HepG2 (cell line): ENCODE measurements at regions not wholly inside any gene's neighbourhood (a gene's known extent, or its start where the extent isn't known, plus 50 kb on each side); places are given as distances from the start of the nearest gene placed in this dataset.

Experiments used
- CCDC6 ChIP-seq: sonication (generic); formaldehyde crosslinking; IDR thresholded peaks from 2 replicates; pipeline ENCODE4 v1.8.1; 2022; ENCODE audit warnings: mild to moderate bottlenecking, missing genetic modification reagents, moderate library complexity
- GABPB1 ChIP-seq: IDR thresholded peaks from 2 replicates; pipeline ENCODE4 v1.6.1; 2016; ENCODE audit warnings: mild to moderate bottlenecking, missing genetic modification reagents, moderate library complexity, missing compliant biosample characterization
- GZF1 ChIP-seq: sonication (generic); formaldehyde crosslinking; IDR thresholded peaks from 2 replicates; pipeline ENCODE4 v1.5.1; 2020; ENCODE audit warnings: mild to moderate bottlenecking, missing genetic modification reagents
- HOXA3 ChIP-seq: sonication (generic); formaldehyde crosslinking; IDR thresholded peaks from 2 replicates; pipeline ENCODE4 v1.5.0; 2020; ENCODE audit warnings: missing genetic modification reagents
- ISL2 ChIP-seq: sonication (generic); formaldehyde crosslinking; IDR thresholded peaks from 2 replicates; pipeline ENCODE4 v1.5.0; 2020; ENCODE audit warnings: missing genetic modification reagents
- KAT7 ChIP-seq: IDR thresholded peaks from 2 replicates; pipeline ENCODE4 v1.6.1; 2018; ENCODE audit warnings: borderline replicate concordance, missing compliant biosample characterization
- KAT8 ChIP-seq: IDR thresholded peaks from 2 replicates; pipeline ENCODE4 v1.6.1; 2016; ENCODE audit warnings: missing genetic modification reagents, missing compliant biosample characterization
- MYC ChIP-seq: sonication (generic); formaldehyde crosslinking; IDR thresholded peaks from 2 replicates; pipeline ENCODE4 v1.9.0; 2021; ENCODE audit warnings: missing genetic modification reagents, borderline replicate concordance
- SALL1 ChIP-seq: sonication (generic); formaldehyde crosslinking; IDR thresholded peaks from 2 replicates; pipeline ENCODE4 v1.8.0; 2022; ENCODE audit warnings: mild to moderate bottlenecking, missing genetic modification reagents
- SOX13 ChIP-seq, 3 experiments: fragments of 450-650 bp in 1 of 3; sonication (generic) in 1 of 3; formaldehyde crosslinking in 1 of 3; IDR thresholded peaks in 2 of 3; conservative IDR thresholded peaks in 1 of 3; 2 replicates each; pipeline versions ENCODE4 v1.5.0 to v1.6.1; 2016 to 2020; ENCODE audit warnings: antibody characterized with exemption in 1 of 3, mild to moderate bottlenecking in 1 of 3, missing compliant biosample characterization in 1 of 3, missing genetic modification reagents in 1 of 3, moderate library complexity in 1 of 3
- TCF12 ChIP-seq, 2 experiments: fragments of 450-650 bp in 1 of 2; sonication (generic) in 1 of 2; formaldehyde crosslinking in 1 of 2; IDR thresholded peaks; 2 replicates each; pipeline versions ENCODE4 v1.6.1 to v1.8.0; 2017 to 2022; ENCODE audit warnings: antibody characterized with exemption in 1 of 2, mild to moderate bottlenecking in 1 of 2, missing genetic modification reagents in 1 of 2, moderate library complexity in 1 of 2
- ZNF350 ChIP-seq: sonication (generic); formaldehyde crosslinking; IDR thresholded peaks from 2 replicates; pipeline ENCODE4 v1.4.0; 2020; ENCODE audit warnings: mild to moderate bottlenecking, low read depth, missing genetic modification reagents, borderline replicate concordance
- ZNF761 ChIP-seq: sonication (generic); formaldehyde crosslinking; conservative IDR thresholded peaks from 2 replicates; pipeline ENCODE4 v1.4.0; 2020; ENCODE audit warnings: mild to moderate bottlenecking, missing genetic modification reagents
- ZNF850 ChIP-seq: sonication (generic); formaldehyde crosslinking; conservative IDR thresholded peaks from 2 replicates; pipeline ENCODE4 v1.9.0; 2021; ENCODE audit warnings: mild to moderate bottlenecking, missing genetic modification reagents
- ZSCAN30 ChIP-seq: sonication (generic); formaldehyde crosslinking; IDR thresholded peaks from 2 replicates; pipeline ENCODE4 v1.5.0; 2020; ENCODE audit warnings: mild to moderate bottlenecking, missing genetic modification reagents
- TF ChIP-seq, protein P1 (sequence below): sonication (generic); formaldehyde crosslinking; IDR thresholded peaks from 2 replicates; pipeline ENCODE4 v1.9.0; 2022; ENCODE audit warnings: missing genetic modification reagents, mild to moderate bottlenecking, borderline replicate concordance
- TF ChIP-seq, protein P2 (sequence below): sonication (generic); formaldehyde crosslinking; conservative IDR thresholded peaks from 2 replicates; pipeline ENCODE4 v1.4.0; 2020; ENCODE audit warnings: mild to moderate bottlenecking, missing genetic modification reagents, moderate library complexity
- TF ChIP-seq, protein P3 (sequence below): sonication (generic); formaldehyde crosslinking; IDR thresholded peaks from 2 replicates; pipeline ENCODE4 v1.5.0; 2020; ENCODE audit warnings: mild to moderate bottlenecking, missing genetic modification reagents, borderline replicate concordance
- TF ChIP-seq, protein P4 (sequence below): sonication (generic); formaldehyde crosslinking; IDR thresholded peaks from 2 replicates; pipeline ENCODE4 v1.5.1; 2020; ENCODE audit warnings: missing genetic modification reagents, mild to moderate bottlenecking, borderline replicate concordance

DNA sequence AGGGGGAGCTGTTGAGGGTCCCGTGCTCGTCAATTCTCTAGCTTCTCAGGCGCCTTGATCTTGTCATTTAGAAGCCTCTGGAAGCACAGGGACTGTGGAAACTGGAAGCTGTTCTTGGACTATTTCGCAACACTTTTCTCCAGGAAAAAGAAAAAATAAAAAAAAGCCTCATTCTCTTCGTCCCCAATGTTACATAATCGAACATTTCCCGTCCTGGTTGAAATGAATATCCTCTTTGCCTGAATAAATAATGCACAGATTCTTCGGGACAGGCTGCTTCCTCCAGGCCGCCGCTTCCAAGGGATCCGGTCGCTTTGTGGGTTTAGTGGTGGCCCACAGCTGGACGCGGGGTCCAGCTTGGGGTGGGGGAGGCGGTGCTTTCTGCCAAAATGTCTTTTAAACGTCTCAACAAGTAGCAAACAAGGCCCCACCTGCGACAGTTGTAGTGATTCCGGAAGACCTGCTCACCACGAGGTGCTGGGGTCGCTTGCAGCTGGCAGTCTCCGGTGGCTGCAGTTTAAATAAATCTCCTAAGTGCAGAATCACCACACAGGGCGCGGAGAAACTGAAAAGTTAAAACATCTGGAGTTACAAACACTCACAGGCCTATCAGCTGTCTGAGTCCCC is 125.9 kb upstream of the ESR1 start (continued):
- TF ChIP-seq, protein P1, sequence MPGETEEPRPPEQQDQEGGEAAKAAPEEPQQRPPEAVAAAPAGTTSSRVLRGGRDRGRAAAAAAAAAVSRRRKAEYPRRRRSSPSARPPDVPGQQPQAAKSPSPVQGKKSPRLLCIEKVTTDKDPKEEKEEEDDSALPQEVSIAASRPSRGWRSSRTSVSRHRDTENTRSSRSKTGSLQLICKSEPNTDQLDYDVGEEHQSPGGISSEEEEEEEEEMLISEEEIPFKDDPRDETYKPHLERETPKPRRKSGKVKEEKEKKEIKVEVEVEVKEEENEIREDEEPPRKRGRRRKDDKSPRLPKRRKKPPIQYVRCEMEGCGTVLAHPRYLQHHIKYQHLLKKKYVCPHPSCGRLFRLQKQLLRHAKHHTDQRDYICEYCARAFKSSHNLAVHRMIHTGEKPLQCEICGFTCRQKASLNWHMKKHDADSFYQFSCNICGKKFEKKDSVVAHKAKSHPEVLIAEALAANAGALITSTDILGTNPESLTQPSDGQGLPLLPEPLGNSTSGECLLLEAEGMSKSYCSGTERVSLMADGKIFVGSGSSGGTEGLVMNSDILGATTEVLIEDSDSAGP (CRISPR knock-in tag), result no peak
- TF ChIP-seq, protein P2, sequence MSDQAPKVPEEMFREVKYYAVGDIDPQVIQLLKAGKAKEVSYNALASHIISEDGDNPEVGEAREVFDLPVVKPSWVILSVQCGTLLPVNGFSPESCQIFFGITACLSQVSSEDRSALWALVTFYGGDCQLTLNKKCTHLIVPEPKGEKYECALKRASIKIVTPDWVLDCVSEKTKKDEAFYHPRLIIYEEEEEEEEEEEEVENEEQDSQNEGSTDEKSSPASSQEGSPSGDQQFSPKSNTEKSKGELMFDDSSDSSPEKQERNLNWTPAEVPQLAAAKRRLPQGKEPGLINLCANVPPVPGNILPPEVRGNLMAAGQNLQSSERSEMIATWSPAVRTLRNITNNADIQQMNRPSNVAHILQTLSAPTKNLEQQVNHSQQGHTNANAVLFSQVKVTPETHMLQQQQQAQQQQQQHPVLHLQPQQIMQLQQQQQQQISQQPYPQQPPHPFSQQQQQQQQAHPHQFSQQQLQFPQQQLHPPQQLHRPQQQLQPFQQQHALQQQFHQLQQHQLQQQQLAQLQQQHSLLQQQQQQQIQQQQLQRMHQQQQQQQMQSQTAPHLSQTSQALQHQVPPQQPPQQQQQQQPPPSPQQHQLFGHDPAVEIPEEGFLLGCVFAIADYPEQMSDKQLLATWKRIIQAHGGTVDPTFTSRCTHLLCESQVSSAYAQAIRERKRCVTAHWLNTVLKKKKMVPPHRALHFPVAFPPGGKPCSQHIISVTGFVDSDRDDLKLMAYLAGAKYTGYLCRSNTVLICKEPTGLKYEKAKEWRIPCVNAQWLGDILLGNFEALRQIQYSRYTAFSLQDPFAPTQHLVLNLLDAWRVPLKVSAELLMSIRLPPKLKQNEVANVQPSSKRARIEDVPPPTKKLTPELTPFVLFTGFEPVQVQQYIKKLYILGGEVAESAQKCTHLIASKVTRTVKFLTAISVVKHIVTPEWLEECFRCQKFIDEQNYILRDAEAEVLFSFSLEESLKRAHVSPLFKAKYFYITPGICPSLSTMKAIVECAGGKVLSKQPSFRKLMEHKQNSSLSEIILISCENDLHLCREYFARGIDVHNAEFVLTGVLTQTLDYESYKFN, result 0 out of 2 replicates have a peak, but pooled peaks have one; percentile 26
- TF ChIP-seq SOX13 (IDR thresholded peaks at IDR 0.05), result no peak
- TF ChIP-seq SOX13 (CRISPR knock-in tag; conservative IDR thresholded peaks at IDR 0.05 in 1 of 2, IDR thresholded peaks at IDR 0.05 in 1 of 2), result peak in 1 of 2 experiments; percentile 48; a peak in 1 of 4 replicates
- TF ChIP-seq HOXA3 (CRISPR knock-in tag), result no peak
- 0 out of 2 replicates have a peak, but pooled peaks have one; percentile 40 for TF ChIP-seq ZNF350 (CRISPR knock-in tag)
- TF ChIP-seq CCDC6 (CRISPR knock-in tag), result no peak
- 0 out of 2 replicates have a peak, but pooled peaks have one; percentile 59 for TF ChIP-seq ZSCAN30
- TF ChIP-seq TCF12 (IDR thresholded peaks at IDR 0.05), result no peak
- no peak for TF ChIP-seq TCF12 (CRISPR knock-in tag; IDR thresholded peaks at IDR 0.05)
- TF ChIP-seq GABPB1 (CRISPR knock-in tag), result peak; percentile 36; the same call in 1 of the 2 replicates
- no peak for TF ChIP-seq KAT7
- TF ChIP-seq KAT8, result 0 out of 2 replicates have a peak, but pooled peaks have one; percentile 9
- no peak for TF ChIP-seq GZF1 (CRISPR knock-in tag)
- TF ChIP-seq, protein P3, sequence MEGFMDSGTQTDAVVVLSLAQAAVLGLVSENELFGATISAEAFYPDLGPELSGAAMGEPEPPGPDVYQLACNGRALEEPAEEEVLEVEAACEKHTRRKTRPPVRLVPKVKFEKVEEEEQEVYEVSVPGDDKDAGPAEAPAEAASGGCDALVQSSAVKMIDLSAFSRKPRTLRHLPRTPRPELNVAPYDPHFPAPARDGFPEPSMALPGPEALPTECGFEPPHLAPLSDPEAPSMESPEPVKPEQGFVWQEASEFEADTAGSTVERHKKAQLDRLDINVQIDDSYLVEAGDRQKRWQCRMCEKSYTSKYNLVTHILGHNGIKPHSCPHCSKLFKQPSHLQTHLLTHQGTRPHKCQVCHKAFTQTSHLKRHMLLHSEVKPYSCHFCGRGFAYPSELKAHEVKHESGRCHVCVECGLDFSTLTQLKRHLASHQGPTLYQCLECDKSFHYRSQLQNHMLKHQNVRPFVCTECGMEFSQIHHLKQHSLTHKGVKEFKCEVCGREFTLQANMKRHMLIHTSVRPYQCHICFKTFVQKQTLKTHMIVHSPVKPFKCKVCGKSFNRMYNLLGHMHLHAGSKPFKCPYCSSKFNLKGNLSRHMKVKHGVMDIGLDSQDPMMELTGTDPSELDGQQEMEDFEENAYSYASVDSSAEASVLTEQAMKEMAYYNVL (CRISPR knock-in tag), result peak; percentile 54; the same call in 1 of the 2 replicates
- TF ChIP-seq, protein P4, sequence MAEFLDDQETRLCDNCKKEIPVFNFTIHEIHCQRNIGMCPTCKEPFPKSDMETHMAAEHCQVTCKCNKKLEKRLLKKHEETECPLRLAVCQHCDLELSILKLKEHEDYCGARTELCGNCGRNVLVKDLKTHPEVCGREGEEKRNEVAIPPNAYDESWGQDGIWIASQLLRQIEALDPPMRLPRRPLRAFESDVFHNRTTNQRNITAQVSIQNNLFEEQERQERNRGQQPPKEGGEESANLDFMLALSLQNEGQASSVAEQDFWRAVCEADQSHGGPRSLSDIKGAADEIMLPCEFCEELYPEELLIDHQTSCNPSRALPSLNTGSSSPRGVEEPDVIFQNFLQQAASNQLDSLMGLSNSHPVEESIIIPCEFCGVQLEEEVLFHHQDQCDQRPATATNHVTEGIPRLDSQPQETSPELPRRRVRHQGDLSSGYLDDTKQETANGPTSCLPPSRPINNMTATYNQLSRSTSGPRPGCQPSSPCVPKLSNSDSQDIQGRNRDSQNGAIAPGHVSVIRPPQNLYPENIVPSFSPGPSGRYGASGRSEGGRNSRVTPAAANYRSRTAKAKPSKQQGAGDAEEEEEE (CRISPR knock-in tag), result no peak
- TF ChIP-seq ISL2 (CRISPR knock-in tag), result peak; percentile 23; the same call in 1 of the 2 replicates
- TF ChIP-seq ZNF850 (CRISPR knock-in tag), result no peak
- peak; percentile 36; the same call in 1 of the 2 replicates for TF ChIP-seq SALL1 (CRISPR knock-in tag)
- 0 out of 2 replicates have a peak, but pooled peaks have one; percentile 18 for TF ChIP-seq ZNF761 (CRISPR knock-in tag)
- peak; percentile 49; the same call in 1 of the 2 replicates for TF ChIP-seq MYC (CRISPR knock-in tag)
